Mesenchymal stem cell (in vitro differentiated cells and primary cell): ENCODE measurements at regions not wholly inside any gene's neighbourhood (a gene's known extent, or its start where the extent isn't known, plus 50 kb on each side); places are given as distances from the start of the nearest gene placed in this dataset.
A peak's percentile ranks its signal among the peaks of the same experiment; 100 is the strongest.

Experiments used
- DNase-seq: peaks from one replicate; pipeline ENCODE4 v3.0.0-alpha.2; 2013
- H2AFZ ChIP-seq: one replicate; pipeline ENCODE4 v1.6.1; 2013; ENCODE audit warnings: low read depth, mild to moderate bottlenecking, control low read depth, inconsistent platforms, low read length, moderate library complexity
- H2AK5ac ChIP-seq: 2 replicates; pipeline ENCODE4 v1.6.1; 2013; ENCODE audit warnings: low read length, moderate library complexity, mild to moderate bottlenecking, inconsistent platforms; ENCODE audit not compliant: severe bottlenecking
- H2BK120ac ChIP-seq: one replicate; pipeline ENCODE4 v1.6.1; 2013; ENCODE audit warnings: low read depth, mild to moderate bottlenecking, inconsistent platforms, low read length, moderate library complexity
- H2BK12ac ChIP-seq, 2 experiments: one replicate each; pipeline ENCODE4 v1.6.1; 2013; ENCODE audit warnings: inconsistent platforms in 2 of 2, low read length in 2 of 2, mild to moderate bottlenecking in 2 of 2, moderate library complexity in 2 of 2, control low read depth in 1 of 2
- H2BK15ac ChIP-seq: one replicate; pipeline ENCODE4 v1.6.1; 2013; ENCODE audit warnings: mild to moderate bottlenecking, low read depth, inconsistent platforms; ENCODE audit not compliant: poor library complexity, severe bottlenecking
- H2BK5ac ChIP-seq: 2 replicates; pipeline ENCODE4 v1.6.1; 2013; ENCODE audit warnings: low read depth, mild to moderate bottlenecking, low read length, control low read depth, inconsistent platforms; ENCODE audit not compliant: poor library complexity, severe bottlenecking
- H3K14ac ChIP-seq, 2 experiments: one replicate each; pipeline ENCODE4 v1.6.1; 2013; ENCODE audit warnings: inconsistent platforms in 2 of 2, low read length in 2 of 2, control low read depth in 1 of 2, mild to moderate bottlenecking in 1 of 2, moderate library complexity in 1 of 2
- H3K18ac ChIP-seq, 2 experiments: one replicate each; pipeline ENCODE4 v1.6.1; 2013; ENCODE audit warnings: inconsistent platforms in 2 of 2, low read length in 2 of 2, control low read depth in 1 of 2, low read depth in 1 of 2, mild to moderate bottlenecking in 1 of 2
- H3K23ac ChIP-seq, 2 experiments: one replicate each; pipeline ENCODE4 v1.6.1; 2013; ENCODE audit warnings: inconsistent platforms in 2 of 2, low read length in 2 of 2, mild to moderate bottlenecking in 2 of 2, moderate library complexity in 2 of 2, control low read depth in 1 of 2
- H3K27ac ChIP-seq: 2 replicates; pipeline ENCODE4 v1.5.1; 2013; ENCODE audit warnings: mild to moderate bottlenecking, moderate library complexity, low read length, control low read depth, inconsistent platforms; ENCODE audit not compliant: poor library complexity, severe bottlenecking
- H3K27me3 ChIP-seq, 2 experiments: 2 replicates each; pipeline versions ENCODE4 v1.6.1 to v1.7.0; 2013; ENCODE audit warnings: low read length in 2 of 2, mild to moderate bottlenecking in 2 of 2, moderate library complexity in 2 of 2, control low read depth in 1 of 2, inconsistent platforms in 1 of 2; ENCODE audit not compliant: control insufficient read depth in 1 of 2, insufficient read depth in 1 of 2
- H3K36me3 ChIP-seq, 2 experiments: 2 replicates each; pipeline versions ENCODE4 v1.6.1 to v1.7.0; 2013; ENCODE audit warnings: low read length in 2 of 2, control low read depth in 1 of 2, inconsistent platforms in 1 of 2, low read depth in 1 of 2, mild to moderate bottlenecking in 1 of 2; ENCODE audit not compliant: insufficient read depth in 2 of 2, control insufficient read depth in 1 of 2
- H3K4ac ChIP-seq, 2 experiments: one replicate each; pipeline ENCODE4 v1.6.1; 2013; ENCODE audit warnings: inconsistent platforms in 2 of 2, low read length in 2 of 2, mild to moderate bottlenecking in 2 of 2, moderate library complexity in 2 of 2, control low read depth in 1 of 2, low read depth in 1 of 2
- H3K4me1 ChIP-seq: 2 replicates; pipeline ENCODE4 v1.6.1; 2013; ENCODE audit warnings: low read depth, low read length, control low read depth; ENCODE audit not compliant: control insufficient read depth, insufficient read depth
- H3K4me2 ChIP-seq: 2 replicates; pipeline ENCODE4 v1.6.1; 2013; ENCODE audit warnings: low read length, mild to moderate bottlenecking, inconsistent platforms; ENCODE audit not compliant: poor library complexity, severe bottlenecking
- H3K4me3 ChIP-seq, 2 experiments: 2 replicates each; pipeline versions ENCODE4 v1.5.1 to v1.7.0; 2013; ENCODE audit warnings: low read length in 2 of 2, mild to moderate bottlenecking in 2 of 2, control low read depth in 1 of 2, low read depth in 1 of 2; ENCODE audit not compliant: insufficient read depth in 1 of 2
- H3K79me1 ChIP-seq: replicated peaks from 2 replicates; pipeline ENCODE4 v1.6.1; 2013; ENCODE audit warnings: mild to moderate bottlenecking, control low read depth, low read length, inconsistent platforms; ENCODE audit not compliant: poor library complexity, severe bottlenecking
- H3K9ac ChIP-seq: 2 replicates; pipeline ENCODE4 v1.7.0; 2013; ENCODE audit warnings: mild to moderate bottlenecking, low read length, moderate library complexity
- H3K9me3 ChIP-seq: 2 replicates; pipeline ENCODE4 v1.7.0; 2013; ENCODE audit warnings: mild to moderate bottlenecking, low read length; ENCODE audit not compliant: control insufficient read depth
- H4K8ac ChIP-seq: one replicate; pipeline ENCODE4 v1.6.1; 2013; ENCODE audit warnings: inconsistent platforms, mild to moderate bottlenecking, low read length, moderate library complexity
- H4K91ac ChIP-seq: one replicate; pipeline ENCODE4 v1.6.1; 2013; ENCODE audit warnings: mild to moderate bottlenecking, low read length, inconsistent platforms
- WGBS: methylation state at CpG from one replicate; pipeline ENCODE4 v1.1.7; 2013; ENCODE audit warnings: mixed read lengths; 5-methylcytosine and 5-hydroxymethylcytosine counted together

GRCh38 chr13:22154041-22154440 is 483.2 kb downstream of the FGF9 start:
- H4K8ac ChIP-seq: no peak overlapping the region
- no peak overlapping the region for H2BK12ac ChIP-seq
- no peak overlapping the region for H3K23ac ChIP-seq
- DNase-seq: no peak
- H3K4me1 ChIP-seq: no peaks in the 10 kb centered on the region
- H3K18ac ChIP-seq: no peak overlapping the region
- H2AK5ac ChIP-seq: no peak overlapping the region
- no peaks in the 10 kb centered on the region for H3K36me3 ChIP-seq
- H2AFZ ChIP-seq: no peak overlapping the region
- H3K4me3 ChIP-seq: no peak overlapping the region
- H4K91ac ChIP-seq: no peak overlapping the region
- H3K27ac ChIP-seq: no peak overlapping the region
- no CpG with 5 or more reads among the region's 3 CpGs for whole genome bisulfite sequencing
- no peak overlapping the region for H3K4me2 ChIP-seq
- no peak overlapping the region for H2BK120ac ChIP-seq
- H3K79me1 ChIP-seq: no peaks in the 10 kb centered on the region
- no peak overlapping the region for H3K4ac ChIP-seq
- H3K27me3 ChIP-seq: no peaks in the 10 kb centered on the region
- H2BK15ac ChIP-seq: no peak overlapping the region
- no peaks in the 10 kb centered on the region for H3K9me3 ChIP-seq
- H2BK5ac ChIP-seq: no peak overlapping the region
- no peak overlapping the region for H3K9ac ChIP-seq
- H3K14ac ChIP-seq: no peak overlapping the region

GRCh38 chr13:22161871-22162270 is 491.0 kb downstream of the FGF9 start:
- H3K27me3 ChIP-seq: no peaks in the 10 kb centered on the region
- no peak overlapping the region for H2BK15ac ChIP-seq
- no peak overlapping the region for H3K4me2 ChIP-seq
- no peak overlapping the region for H2AK5ac ChIP-seq
- H3K23ac ChIP-seq: no peak overlapping the region
- H3K79me1 ChIP-seq: no peaks in the 10 kb centered on the region
- H2AFZ ChIP-seq: no peak overlapping the region
- no peak overlapping the region for H4K91ac ChIP-seq
- no peak overlapping the region for H2BK5ac ChIP-seq
- H3K36me3 ChIP-seq: no peaks in the 10 kb centered on the region
- DNase-seq: no peak
- no peak overlapping the region for H2BK12ac ChIP-seq
- no peak overlapping the region for H3K27ac ChIP-seq
- H3K4me3 ChIP-seq: no peak overlapping the region
- no peak overlapping the region for H3K4ac ChIP-seq
- no peaks in the 10 kb centered on the region for H3K9me3 ChIP-seq
- whole genome bisulfite sequencing: 84% methylated on average over 3 of the region's 3 CpGs
- H4K8ac ChIP-seq: no peak overlapping the region
- H3K9ac ChIP-seq: no peak overlapping the region
- H3K14ac ChIP-seq: no peak overlapping the region
- no peaks in the 10 kb centered on the region for H3K4me1 ChIP-seq
- no peak overlapping the region for H2BK120ac ChIP-seq
- no peak overlapping the region for H3K18ac ChIP-seq

GRCh38 chr13:22162889-22163288 is 492.0 kb downstream of the FGF9 start:
- H2AFZ ChIP-seq: no peak overlapping the region
- H4K91ac ChIP-seq: no peak overlapping the region
- H3K18ac ChIP-seq: no peak overlapping the region
- no peak overlapping the region for H2BK15ac ChIP-seq
- H2BK5ac ChIP-seq: no peak overlapping the region
- no peak overlapping the region for H4K8ac ChIP-seq
- H2AK5ac ChIP-seq: no peak overlapping the region
- peak; percentile 13 for DNase-seq
- no peak overlapping the region for H3K4ac ChIP-seq
- no peak overlapping the region for H3K4me2 ChIP-seq
- H3K9me3 ChIP-seq: no peaks in the 10 kb centered on the region
- no peak overlapping the region for H3K9ac ChIP-seq
- no peak overlapping the region for H2BK120ac ChIP-seq
- no peak overlapping the region for H3K4me3 ChIP-seq
- H3K27me3 ChIP-seq: no peaks in the 10 kb centered on the region
- no peaks in the 10 kb centered on the region for H3K79me1 ChIP-seq
- H3K23ac ChIP-seq: no peak overlapping the region
- no peak overlapping the region for H3K27ac ChIP-seq
- no peak overlapping the region for H3K14ac ChIP-seq
- WGBS: 100% methylated on average over 1 of the region's 1 CpG
- no peak overlapping the region for H2BK12ac ChIP-seq
- H3K36me3 ChIP-seq: no peaks in the 10 kb centered on the region
- H3K4me1 ChIP-seq: no peaks in the 10 kb centered on the region

GRCh38 chr13:22168437-22169190 is 497.7 kb downstream of the FGF9 start:
- Histone ChIP-seq H4K91ac (no peak overlapping the region), H4K8ac (no peak overlapping the region), H3K27me3 (no peaks in the 10 kb centered on the region), H2BK15ac (no peak overlapping the region), H2BK12ac (no peak overlapping the region), H3K18ac (no peak overlapping the region), H3K14ac (no peak overlapping the region), H3K4me2 (no peak overlapping the region), H3K36me3 (no peaks in the 10 kb centered on the region), H3K23ac (no peak overlapping the region), H3K9me3 (no peaks in the 10 kb centered on the region), H3K4ac (no peak overlapping the region), H2BK5ac (no peak overlapping the region), H3K4me1 (peaks cover 2% of the 10 kb centered on the region), H2AK5ac (no peak overlapping the region), H3K79me1 (no peaks in the 10 kb centered on the region), H3K4me3 (no peak overlapping the region), H2BK120ac (no peak overlapping the region), H3K27ac (no peak overlapping the region), H2AFZ (no peak overlapping the region), H3K9ac (no peak overlapping the region)
- no peak for DNase-seq
- 85% methylated on average over 10 of the region's 11 CpGs for WGBS
